H1 (cell line): ENCODE measurements at regions not wholly inside any gene's neighbourhood (a gene's known extent, or its start where the extent isn't known, plus 50 kb on each side); places are given as distances from the start of the nearest gene placed in this dataset.

Experiments used
- CTCF ChIA-PET: fragments of 300-600 bp; sonication (Branson Sonifier 250); formaldehyde crosslinking; loops from one replicate; lab custom pipeline; 2021; ENCODE audit not compliant: partially characterized antibody; lab: Charles Lee
- POLR2A ChIA-PET: fragments of 300-600 bp; sonication (Branson Sonifier 250); formaldehyde crosslinking; loops from one replicate; lab custom pipeline; 2021; ENCODE audit warnings: inconsistent platforms; ENCODE audit not compliant: partially characterized antibody; lab: Charles Lee
- DNase-seq, 2 experiments: peaks; one replicate each; pipeline versions ENCODE4 v3.0.0 to v3.0.0-alpha.2; 2010 to 2022; ENCODE audit warnings: low spot score in 2 of 2, low read depth in 1 of 2, mixed read lengths in 1 of 2
- FAIRE-seq: peaks from 2 replicates; lab custom pipeline; 2011; peaks lifted over from hg19 to GRCh38; lab: Jason Lieb, UNC
- H2AFZ ChIP-seq: 2 replicates; pipeline ENCODE4 v1.8.1; 2012; ENCODE audit warnings: low read length, inconsistent platforms
- H2AK5ac ChIP-seq: 2 replicates; pipeline ENCODE4 v1.6.1; 2013; ENCODE audit warnings: low read depth, low read length
- H2BK120ac ChIP-seq: replicated peaks from 2 replicates; pipeline ENCODE3; 2013; ENCODE audit warnings: low read depth, low read length, inconsistent platforms
- H2BK12ac ChIP-seq: 2 replicates; pipeline ENCODE4 v1.6.1; 2013; ENCODE audit warnings: low read depth, low read length
- H2BK15ac ChIP-seq: 2 replicates; pipeline ENCODE4 v1.6.1; 2013; ENCODE audit warnings: low read length
- H2BK20ac ChIP-seq: 2 replicates; pipeline ENCODE4 v1.6.1; 2013; ENCODE audit warnings: low read length
- H2BK5ac ChIP-seq: 2 replicates; pipeline ENCODE4 v1.6.1; 2013; ENCODE audit warnings: low read depth, low read length
- H3K14ac ChIP-seq: 2 replicates; pipeline ENCODE4 v1.6.1; 2013; ENCODE audit warnings: inconsistent platforms; ENCODE audit not compliant: insufficient read length
- H3K18ac ChIP-seq: 2 replicates; pipeline ENCODE4 v1.6.1; 2013; ENCODE audit warnings: low read length; ENCODE audit errors: extremely low read depth
- H3K23ac ChIP-seq: 2 replicates; pipeline ENCODE4 v1.6.1; 2013; ENCODE audit warnings: inconsistent platforms; ENCODE audit not compliant: insufficient read length
- H3K23me2 ChIP-seq: 2 replicates; pipeline ENCODE4 v1.6.1; 2013; ENCODE audit warnings: low read depth, low read length
- H3K27ac ChIP-seq: 2 replicates; pipeline ENCODE4 v1.6.1; 2011; ENCODE audit warnings: low read depth, low read length, inconsistent platforms
- H3K27me3 ChIP-seq, 4 experiments: replicated peaks in 1 of 4; 1 replicate in 1 of 4; 2 replicates in 3 of 4; pipeline versions ENCODE4 v1.6.1 to v1.8.1; 2011 to 2013; ENCODE audit warnings: low read length in 3 of 4, mild to moderate bottlenecking in 3 of 4, inconsistent platforms in 2 of 4, mixed read lengths in 2 of 4, moderate library complexity in 1 of 4; ENCODE audit not compliant: control insufficient read depth in 3 of 4, insufficient read depth in 3 of 4; ENCODE audit errors: extremely low read depth in 1 of 4
- H3K36me3 ChIP-seq, 4 experiments: 2 replicates each; pipeline versions ENCODE4 v1.6.1 to v1.8.1; 2011 to 2013; ENCODE audit warnings: mild to moderate bottlenecking in 4 of 4, low read length in 3 of 4, moderate library complexity in 2 of 4, control low read depth in 1 of 4, inconsistent platforms in 1 of 4; ENCODE audit not compliant: insufficient read depth in 4 of 4, control insufficient read depth in 2 of 4
- H3K4ac ChIP-seq: replicated peaks from 2 replicates; pipeline ENCODE3; 2013; ENCODE audit warnings: low read length, low read depth, mixed read lengths, inconsistent platforms; ENCODE audit not compliant: insufficient read length
- H3K4me1 ChIP-seq, 4 experiments: replicated peaks in 1 of 4; 1 replicate in 1 of 4; 2 replicates in 3 of 4; pipeline versions ENCODE4 v1.6.1 to v1.8.1; 2011 to 2013; ENCODE audit warnings: low read length in 3 of 4, inconsistent platforms in 2 of 4, mixed read lengths in 1 of 4; ENCODE audit not compliant: insufficient read depth in 4 of 4, control insufficient read depth in 3 of 4
- H3K4me2 ChIP-seq, 2 experiments: 2 replicates each; pipeline versions ENCODE4 v1.6.1 to v1.8.1; 2011 to 2013; ENCODE audit warnings: low read depth in 2 of 2, low read length in 2 of 2, control low read depth in 1 of 2, inconsistent platforms in 1 of 2, mild to moderate bottlenecking in 1 of 2; ENCODE audit not compliant: insufficient read depth in 1 of 2
- H3K4me3 ChIP-seq, 4 experiments: fragments of 200-600, 300-600 bp in 1 of 4; sonication (generic), shearing (Covaris generic), sonication (Bioruptor Twin) in 1 of 4; 2 replicates each; pipeline versions ENCODE4 v1.5.1 to v1.8.1; 2011 to 2016; ENCODE audit warnings: low read length in 4 of 4, low read depth in 3 of 4, control low read depth in 2 of 4, inconsistent platforms in 2 of 4, mild to moderate bottlenecking in 2 of 4, mixed read lengths in 1 of 4, moderate library complexity in 1 of 4; ENCODE audit not compliant: insufficient read depth in 2 of 4; ENCODE audit errors: extremely low read depth in 1 of 4
- H3K56ac ChIP-seq: replicated peaks from 2 replicates; pipeline ENCODE3; 2013; ENCODE audit warnings: low read depth, mild to moderate bottlenecking, mixed read lengths, low read length, inconsistent platforms; ENCODE audit not compliant: insufficient read length
- H3K79me1 ChIP-seq: 2 replicates; pipeline ENCODE4 v1.6.1; 2013; ENCODE audit warnings: low read depth, low read length, control low read depth
- H3K79me2 ChIP-seq, 2 experiments: 2 replicates each; pipeline versions ENCODE4 v1.6.1 to v1.8.1; 2012 to 2013; ENCODE audit warnings: low read length in 2 of 2, mild to moderate bottlenecking in 2 of 2, inconsistent platforms in 1 of 2; ENCODE audit not compliant: insufficient read depth in 2 of 2, control insufficient read depth in 1 of 2
- H3K9ac ChIP-seq, 4 experiments: replicated peaks in 1 of 4; 1 replicate in 1 of 4; 2 replicates in 3 of 4; pipeline versions ENCODE4 v1.6.1 to v1.8.1; 2011 to 2013; ENCODE audit warnings: low read depth in 3 of 4, low read length in 3 of 4, control low read depth in 2 of 4, mild to moderate bottlenecking in 2 of 4, moderate library complexity in 2 of 4, inconsistent platforms in 1 of 4; ENCODE audit errors: extremely low read depth in 1 of 4
- H3K9me3 ChIP-seq, 2 experiments: 2 replicates each; pipeline versions ENCODE4 v1.6.1 to v1.8.1; 2012 to 2013; ENCODE audit warnings: mild to moderate bottlenecking in 2 of 2, moderate library complexity in 2 of 2, control low read depth in 1 of 2, inconsistent platforms in 1 of 2, low read depth in 1 of 2, low read length in 1 of 2, mixed read lengths in 1 of 2; ENCODE audit not compliant: insufficient read depth in 2 of 2
- H4K20me1 ChIP-seq, 2 experiments: replicated peaks in 1 of 2; 2 replicates each; pipeline versions ENCODE3 to v1.8.1; 2011 to 2013; ENCODE audit warnings: inconsistent platforms in 2 of 2, low read length in 2 of 2, mild to moderate bottlenecking in 1 of 2; ENCODE audit not compliant: insufficient read depth in 2 of 2, control insufficient read depth in 1 of 2
- H4K5ac ChIP-seq: 2 replicates; pipeline ENCODE4 v1.6.1; 2013; ENCODE audit warnings: low read length, low read depth, mixed read lengths, inconsistent platforms; ENCODE audit not compliant: insufficient read length
- H4K8ac ChIP-seq: 2 replicates; pipeline ENCODE4 v1.8.0; 2013; ENCODE audit warnings: mild to moderate bottlenecking, moderate library complexity, low read length, inconsistent platforms; ENCODE audit not compliant: insufficient read depth; ENCODE audit errors: extremely low read depth
- H4K91ac ChIP-seq: replicated peaks from 2 replicates; pipeline ENCODE3; 2013; ENCODE audit warnings: low read length, mixed read lengths, inconsistent platforms; ENCODE audit not compliant: insufficient read length
- WGBS, 2 experiments: shearing (Covaris generic) in 1 of 2; methylation state at CpG; one replicate each; pipeline versions ENCODE4 v1.1.6 to v1.1.7; 2013 to 2015; ENCODE audit warnings: low lambda C conversion rate in 2 of 2, mixed read lengths in 2 of 2, inconsistent platforms in 1 of 2, low coverage in 1 of 2, missing lambda C conversion rate in 1 of 2; ENCODE audit not compliant: insufficient replicate concordance in 2 of 2, insufficient coverage in 1 of 2, insufficient read length in 1 of 2; ENCODE audit errors: extremely low coverage in 1 of 2, missing lambda C conversion rate in 1 of 2; 5-methylcytosine and 5-hydroxymethylcytosine counted together
- TF ChIP-seq, protein P1 (sequence below): fragments of 300-600 bp; sonication (generic); IDR thresholded peaks from 2 replicates; pipeline ENCODE4 v1.7.1; 2012; ENCODE audit warnings: low read length, moderate library complexity, mild to moderate bottlenecking, inconsistent platforms; ENCODE audit not compliant: insufficient replicate concordance

DNA sequence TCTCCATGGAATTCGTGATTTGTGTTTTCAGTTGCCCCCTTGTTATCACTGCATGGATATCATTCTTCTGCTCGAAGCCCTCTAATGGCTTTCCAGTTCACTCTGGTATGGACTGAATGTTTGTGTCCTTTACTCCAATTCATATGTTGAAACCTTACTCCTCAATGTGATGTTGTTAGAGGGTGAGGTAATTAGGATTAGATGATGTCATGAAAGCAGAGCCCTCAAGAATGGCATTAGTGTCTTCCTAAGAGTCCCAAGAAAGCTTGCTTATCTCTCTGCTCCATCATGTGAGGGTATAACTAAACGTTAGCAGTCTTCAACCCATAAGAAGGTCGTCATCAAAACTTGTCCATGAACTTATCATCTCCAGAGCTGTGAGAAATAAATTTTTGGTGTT lies 1626.3 kb upstream of the MIR17HG start:
- H3K9me3 ChIP-seq, result no peaks in the 10 kb centered on the region
- H3K4me1 ChIP-seq, result no peaks in the 10 kb centered on the region
- 84% methylated on average over 4 of the region's 4 CpGs; no CpG with 5 or more reads in 1 of the 2 experiments for WGBS, 2 experiments
- no peak overlapping the region for H3K4ac ChIP-seq
- no peak overlapping the region for H2BK20ac ChIP-seq
- FAIRE-seq (no peak), DNase-seq (no peak)
- H2BK15ac ChIP-seq, result no peak overlapping the region
- no peak overlapping the region for H4K8ac ChIP-seq
- no peak overlapping the region for H2AFZ ChIP-seq
- H3K14ac ChIP-seq, result no peak overlapping the region
- no peak overlapping the region for H3K23ac ChIP-seq
- no peak overlapping the region for H2AK5ac ChIP-seq
- no peaks in the 10 kb centered on the region for H3K79me1 ChIP-seq
- H3K18ac ChIP-seq, result no peak overlapping the region
- no peak overlapping the region for H4K91ac ChIP-seq
- H3K36me3 ChIP-seq, result no peaks in the 10 kb centered on the region
- no peak overlapping the region for H3K56ac ChIP-seq
- H4K20me1 ChIP-seq, result no peaks in the 10 kb centered on the region
- H4K5ac ChIP-seq, result no peak overlapping the region
- no peaks in the 10 kb centered on the region for H3K27me3 ChIP-seq
- CTCF ChIA-PET, result interaction anchor here (0.5 to 0.6 kb wide), 2 partner anchors 555 to 633 kb away, joined by 3 to 4 read pairs; no protein-coding TSS in a partner anchor
- H2BK5ac ChIP-seq, result no peak overlapping the region
- H3K9ac ChIP-seq, result no peak overlapping the region
- H3K23me2 ChIP-seq, result no peaks in the 10 kb centered on the region
- no peak overlapping the region for H3K27ac ChIP-seq
- POLR2A ChIA-PET, result no interaction called here
- no peak overlapping the region for H3K4me3 ChIP-seq
- no peak overlapping the region for H2BK120ac ChIP-seq
- H3K79me2 ChIP-seq, result no peaks in the 10 kb centered on the region
- no peak overlapping the region for H3K4me2 ChIP-seq
- H2BK12ac ChIP-seq, result no peak overlapping the region
- TF ChIP-seq, protein P1, sequence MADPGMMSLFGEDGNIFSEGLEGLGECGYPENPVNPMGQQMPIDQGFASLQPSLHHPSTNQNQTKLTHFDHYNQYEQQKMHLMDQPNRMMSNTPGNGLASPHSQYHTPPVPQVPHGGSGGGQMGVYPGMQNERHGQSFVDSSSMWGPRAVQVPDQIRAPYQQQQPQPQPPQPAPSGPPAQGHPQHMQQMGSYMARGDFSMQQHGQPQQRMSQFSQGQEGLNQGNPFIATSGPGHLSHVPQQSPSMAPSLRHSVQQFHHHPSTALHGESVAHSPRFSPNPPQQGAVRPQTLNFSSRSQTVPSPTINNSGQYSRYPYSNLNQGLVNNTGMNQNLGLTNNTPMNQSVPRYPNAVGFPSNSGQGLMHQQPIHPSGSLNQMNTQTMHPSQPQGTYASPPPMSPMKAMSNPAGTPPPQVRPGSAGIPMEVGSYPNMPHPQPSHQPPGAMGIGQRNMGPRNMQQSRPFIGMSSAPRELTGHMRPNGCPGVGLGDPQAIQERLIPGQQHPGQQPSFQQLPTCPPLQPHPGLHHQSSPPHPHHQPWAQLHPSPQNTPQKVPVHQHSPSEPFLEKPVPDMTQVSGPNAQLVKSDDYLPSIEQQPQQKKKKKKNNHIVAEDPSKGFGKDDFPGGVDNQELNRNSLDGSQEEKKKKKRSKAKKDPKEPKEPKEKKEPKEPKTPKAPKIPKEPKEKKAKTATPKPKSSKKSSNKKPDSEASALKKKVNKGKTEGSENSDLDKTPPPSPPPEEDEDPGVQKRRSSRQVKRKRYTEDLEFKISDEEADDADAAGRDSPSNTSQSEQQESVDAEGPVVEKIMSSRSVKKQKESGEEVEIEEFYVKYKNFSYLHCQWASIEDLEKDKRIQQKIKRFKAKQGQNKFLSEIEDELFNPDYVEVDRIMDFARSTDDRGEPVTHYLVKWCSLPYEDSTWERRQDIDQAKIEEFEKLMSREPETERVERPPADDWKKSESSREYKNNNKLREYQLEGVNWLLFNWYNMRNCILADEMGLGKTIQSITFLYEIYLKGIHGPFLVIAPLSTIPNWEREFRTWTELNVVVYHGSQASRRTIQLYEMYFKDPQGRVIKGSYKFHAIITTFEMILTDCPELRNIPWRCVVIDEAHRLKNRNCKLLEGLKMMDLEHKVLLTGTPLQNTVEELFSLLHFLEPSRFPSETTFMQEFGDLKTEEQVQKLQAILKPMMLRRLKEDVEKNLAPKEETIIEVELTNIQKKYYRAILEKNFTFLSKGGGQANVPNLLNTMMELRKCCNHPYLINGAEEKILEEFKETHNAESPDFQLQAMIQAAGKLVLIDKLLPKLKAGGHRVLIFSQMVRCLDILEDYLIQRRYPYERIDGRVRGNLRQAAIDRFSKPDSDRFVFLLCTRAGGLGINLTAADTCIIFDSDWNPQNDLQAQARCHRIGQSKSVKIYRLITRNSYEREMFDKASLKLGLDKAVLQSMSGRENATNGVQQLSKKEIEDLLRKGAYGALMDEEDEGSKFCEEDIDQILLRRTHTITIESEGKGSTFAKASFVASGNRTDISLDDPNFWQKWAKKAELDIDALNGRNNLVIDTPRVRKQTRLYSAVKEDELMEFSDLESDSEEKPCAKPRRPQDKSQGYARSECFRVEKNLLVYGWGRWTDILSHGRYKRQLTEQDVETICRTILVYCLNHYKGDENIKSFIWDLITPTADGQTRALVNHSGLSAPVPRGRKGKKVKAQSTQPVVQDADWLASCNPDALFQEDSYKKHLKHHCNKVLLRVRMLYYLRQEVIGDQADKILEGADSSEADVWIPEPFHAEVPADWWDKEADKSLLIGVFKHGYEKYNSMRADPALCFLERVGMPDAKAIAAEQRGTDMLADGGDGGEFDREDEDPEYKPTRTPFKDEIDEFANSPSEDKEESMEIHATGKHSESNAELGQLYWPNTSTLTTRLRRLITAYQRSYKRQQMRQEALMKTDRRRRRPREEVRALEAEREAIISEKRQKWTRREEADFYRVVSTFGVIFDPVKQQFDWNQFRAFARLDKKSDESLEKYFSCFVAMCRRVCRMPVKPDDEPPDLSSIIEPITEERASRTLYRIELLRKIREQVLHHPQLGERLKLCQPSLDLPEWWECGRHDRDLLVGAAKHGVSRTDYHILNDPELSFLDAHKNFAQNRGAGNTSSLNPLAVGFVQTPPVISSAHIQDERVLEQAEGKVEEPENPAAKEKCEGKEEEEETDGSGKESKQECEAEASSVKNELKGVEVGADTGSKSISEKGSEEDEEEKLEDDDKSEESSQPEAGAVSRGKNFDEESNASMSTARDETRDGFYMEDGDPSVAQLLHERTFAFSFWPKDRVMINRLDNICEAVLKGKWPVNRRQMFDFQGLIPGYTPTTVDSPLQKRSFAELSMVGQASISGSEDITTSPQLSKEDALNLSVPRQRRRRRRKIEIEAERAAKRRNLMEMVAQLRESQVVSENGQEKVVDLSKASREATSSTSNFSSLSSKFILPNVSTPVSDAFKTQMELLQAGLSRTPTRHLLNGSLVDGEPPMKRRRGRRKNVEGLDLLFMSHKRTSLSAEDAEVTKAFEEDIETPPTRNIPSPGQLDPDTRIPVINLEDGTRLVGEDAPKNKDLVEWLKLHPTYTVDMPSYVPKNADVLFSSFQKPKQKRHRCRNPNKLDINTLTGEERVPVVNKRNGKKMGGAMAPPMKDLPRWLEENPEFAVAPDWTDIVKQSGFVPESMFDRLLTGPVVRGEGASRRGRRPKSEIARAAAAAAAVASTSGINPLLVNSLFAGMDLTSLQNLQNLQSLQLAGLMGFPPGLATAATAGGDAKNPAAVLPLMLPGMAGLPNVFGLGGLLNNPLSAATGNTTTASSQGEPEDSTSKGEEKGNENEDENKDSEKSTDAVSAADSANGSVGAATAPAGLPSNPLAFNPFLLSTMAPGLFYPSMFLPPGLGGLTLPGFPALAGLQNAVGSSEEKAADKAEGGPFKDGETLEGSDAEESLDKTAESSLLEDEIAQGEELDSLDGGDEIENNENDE, result no peak
